OCI-LY7 (cell line): ENCODE measurements at regions not wholly inside any gene's neighbourhood (a gene's known extent, or its start where the extent isn't known, plus 50 kb on each side); places are given as distances from the start of the nearest gene placed in this dataset.

Experiments used
- BruUV-seq: library from RNA; stranded (reverse); fragments of 400-500 nt; replicated peaks from 2 replicates; lab custom pipeline; 2021; lab: Mats Ljungman, UMichigan
- CTCF ChIA-PET: fragments of 300-600 bp; sonication (Branson Sonifier 250); formaldehyde crosslinking; loops from one replicate; lab custom pipeline; 2022; ENCODE audit warnings: antibody characterized with exemption; ENCODE audit not compliant: unreplicated experiment; lab: Charles Lee
- POLR2A ChIA-PET: fragments of 300-600 bp; sonication (Branson Sonifier 250); formaldehyde crosslinking; loops from one replicate; lab custom pipeline; 2022; ENCODE audit warnings: antibody characterized with exemption; lab: Charles Lee
- DNase-seq: peaks from one replicate; pipeline ENCODE4 v3.0.0-alpha.2; 2015; ENCODE audit warnings: low spot score
- H2AFZ ChIP-seq: fragments of 200-600 bp; sonication (generic), shearing (Covaris generic); 2 replicates; pipeline ENCODE4 v1.6.1; 2014; ENCODE audit warnings: mild to moderate bottlenecking, antibody characterized with exemption, low read length, moderate library complexity
- H3K27ac ChIP-seq: fragments of 200-600 bp; sonication (generic); 2 replicates; pipeline ENCODE4 v1.5.1; 2014; ENCODE audit warnings: mixed run types, low read depth, mild to moderate bottlenecking, moderate library complexity, low read length, inconsistent platforms; ENCODE audit not compliant: poor library complexity, severe bottlenecking
- H3K36me3 ChIP-seq: fragments of 200-600 bp; sonication (generic); 2 replicates; pipeline ENCODE4 v1.6.1; 2014; ENCODE audit warnings: mild to moderate bottlenecking, antibody characterized with exemption, low read length, moderate library complexity, mixed read lengths; ENCODE audit not compliant: insufficient read depth
- H3K4me1 ChIP-seq: fragments of 200-600 bp; sonication (generic); 2 replicates; pipeline ENCODE4 v1.5.1; 2014; ENCODE audit warnings: mild to moderate bottlenecking, low read length; ENCODE audit not compliant: insufficient read depth, poor library complexity, severe bottlenecking
- H3K4me2 ChIP-seq: fragments of 200-600 bp; sonication (generic); 2 replicates; pipeline ENCODE4 v1.6.1; 2014; ENCODE audit warnings: mild to moderate bottlenecking, low read length
- H3K4me3 ChIP-seq: fragments of 200-600 bp; sonication (generic); 2 replicates; pipeline ENCODE4 v1.5.1; 2014; ENCODE audit warnings: mild to moderate bottlenecking, low read depth, low read length; ENCODE audit not compliant: poor library complexity, severe bottlenecking
- H3K79me2 ChIP-seq: fragments of 200-600 bp; sonication (generic); 2 replicates; pipeline ENCODE4 v1.6.1; 2016; ENCODE audit warnings: low read depth, mild to moderate bottlenecking, low read length, moderate library complexity, mixed read lengths; ENCODE audit not compliant: insufficient read depth
- H3K9me2 ChIP-seq: fragments of 200-600 bp; sonication (generic); 2 replicates; pipeline ENCODE4 v1.6.1; 2016; ENCODE audit warnings: mild to moderate bottlenecking, low read length, mixed read lengths; ENCODE audit not compliant: insufficient read depth
- H3K9me3 ChIP-seq: fragments of 200-600 bp; sonication (generic); 2 replicates; pipeline ENCODE4 v1.6.1; 2014; ENCODE audit warnings: mild to moderate bottlenecking, mixed run types, low read length, mixed read lengths
- H4K20me1 ChIP-seq: fragments of 200-600 bp; sonication (generic); 2 replicates; pipeline ENCODE4 v1.6.1; 2014; ENCODE audit warnings: mild to moderate bottlenecking, antibody characterized with exemption, low read length, moderate library complexity, mixed read lengths; ENCODE audit not compliant: insufficient read depth
- CTCF ChIP-seq: fragments of 200-600 bp; sonication (generic); conservative IDR thresholded peaks from 2 replicates; pipeline ENCODE4 v1.5.1; 2014; ENCODE audit warnings: mild to moderate bottlenecking, antibody characterized with exemption, low read length, moderate library complexity, mixed read lengths
- EZH2phosphoT487 ChIP-seq: fragments of 200-600 bp; sonication (generic); IDR thresholded peaks from 2 replicates; pipeline ENCODE4 v1.6.1; 2018; ENCODE audit warnings: low read depth, borderline replicate concordance, mild to moderate bottlenecking, mixed run types, antibody characterized with exemption, low read length, moderate library complexity, mixed read lengths
- intact Hi-C: fragments of 100-400 bp; cut with micrococcal nuclease; formaldehyde crosslinking; loops from one replicate; pipeline ENCODE4 v1.10.0; 2022; ENCODE audit not compliant: unreplicated experiment

DNA sequence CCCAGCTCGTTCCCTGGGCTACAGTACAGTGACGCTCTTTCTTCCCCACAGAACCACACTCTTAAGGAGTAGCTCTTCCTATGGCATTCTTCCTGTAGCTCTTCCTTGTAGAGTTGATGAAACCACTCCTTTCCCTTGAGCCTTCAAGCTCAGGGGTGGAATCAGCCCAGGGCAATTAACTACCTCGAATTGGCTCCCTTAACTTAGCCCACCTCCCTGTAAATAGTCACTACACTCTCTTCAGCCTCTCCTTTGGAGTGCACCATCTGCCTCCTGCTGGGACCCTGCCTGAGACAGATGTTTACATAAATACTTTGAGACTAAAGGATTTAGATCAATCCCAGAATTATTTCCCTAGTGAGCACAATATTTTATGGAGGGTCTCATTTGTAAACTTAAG is 537.8 kb upstream of the AUTS2 start:
- CTCF ChIA-PET: no interaction called here
- no TSS peak for BruUV-seq

GRCh38 chr7:69062020-69062765 is 536.1 kb upstream of the AUTS2 start:
- H4K20me1 ChIP-seq: no peaks in the 10 kb centered on the region
- CTCF ChIA-PET: no interaction called here

More for the DNA sequence above, 537.8 kb upstream of the AUTS2 start:
- DNase-seq: no peak
- POLR2A ChIA-PET: no interaction called here
- Histone ChIP-seq H3K27ac (no peak overlapping the region), H3K4me2 (no peak overlapping the region), H3K9me2 (no peaks in the 10 kb centered on the region), H3K4me1 (no peaks in the 10 kb centered on the region), H3K36me3 (no peaks in the 10 kb centered on the region), H2AFZ (no peak overlapping the region), H4K20me1 (no peaks in the 10 kb centered on the region), H3K9me3 (no peaks in the 10 kb centered on the region), H3K4me3 (no peak overlapping the region), H3K79me2 (no peaks in the 10 kb centered on the region)
- TF ChIP-seq EZH2phosphoT487 (no peak), CTCF (no peak)
- intact Hi-C loops: no loop called here

More at GRCh38 chr7:69062020-69062765, 536.1 kb upstream of the AUTS2 start:
- intact Hi-C loops: no loop called here
- POLR2A ChIA-PET: no interaction called here
- no TSS peak for BruUV-seq
- no peaks in the 10 kb centered on the region for H3K36me3 ChIP-seq
- no peak for TF ChIP-seq CTCF
- no peak for TF ChIP-seq EZH2phosphoT487
- no peak overlapping the region for H3K4me2 ChIP-seq
- H3K4me1 ChIP-seq: no peaks in the 10 kb centered on the region
- H3K9me2 ChIP-seq: no peaks in the 10 kb centered on the region
- no peaks in the 10 kb centered on the region for H3K79me2 ChIP-seq
- no peak overlapping the region for H3K27ac ChIP-seq
- no peaks in the 10 kb centered on the region for H3K9me3 ChIP-seq
- H3K4me3 ChIP-seq: no peak overlapping the region
- H2AFZ ChIP-seq: no peak overlapping the region
- no peak for DNase-seq
